Uterus (tissue), 2 donors: ENCODE measurements at regions not wholly inside any gene's neighbourhood (a gene's known extent, or its start where the extent isn't known, plus 50 kb on each side); places are given as distances from the start of the nearest gene placed in this dataset.

Experiments
- CTCF ChIP-seq, 4 experiments: fragments of 200-600 bp in 2 of 4; fragments of 450-650 bp in 2 of 4; sonication (generic) in 2 of 4; IDR thresholded peaks; one replicate each; pipeline ENCODE4 v1.5.1; 2016 to 2019; ENCODE audit warnings: antibody characterized with exemption in 4 of 4, mild to moderate bottlenecking in 2 of 4, moderate library complexity in 1 of 4
- POLR2A ChIP-seq, 2 donors: fragments of 450-650 bp; IDR thresholded peaks; one replicate each; pipeline ENCODE4 v1.6.1; 2016; ENCODE audit warnings: antibody characterized with exemption in 2 of 2, mild to moderate bottlenecking in 1 of 2, moderate library complexity in 1 of 2

DNA sequence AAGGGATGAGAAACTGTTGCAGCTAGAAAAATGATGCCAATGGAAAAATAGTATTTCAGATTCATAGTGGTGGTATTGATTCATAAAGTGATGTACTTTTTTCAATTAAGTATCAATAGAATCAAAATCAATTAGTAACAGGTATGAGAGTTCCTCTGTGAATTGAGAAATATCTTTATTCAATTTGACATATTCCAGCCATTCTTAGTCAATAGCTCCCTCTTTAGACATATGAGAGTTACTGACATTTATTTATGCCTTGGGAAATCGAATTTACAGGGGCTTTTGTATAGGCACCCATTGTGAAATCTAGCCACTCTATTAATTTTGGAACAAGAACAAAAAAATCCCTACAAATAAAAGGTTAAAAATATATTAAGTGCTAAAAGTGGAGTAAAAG, 386.9 kb upstream of the CNTN3 start:
- TF ChIP-seq CTCF (IDR thresholded peaks at IDR 0.05) (no peak), POLR2A (IDR thresholded peaks at IDR 0.05) (no peak)
